ENCODE measurements at regions not wholly inside any gene's neighbourhood (a gene's known extent, or its start where the extent isn't known, plus 50 kb on each side); places are given as distances from the start of the nearest gene placed in this dataset.

DNA sequence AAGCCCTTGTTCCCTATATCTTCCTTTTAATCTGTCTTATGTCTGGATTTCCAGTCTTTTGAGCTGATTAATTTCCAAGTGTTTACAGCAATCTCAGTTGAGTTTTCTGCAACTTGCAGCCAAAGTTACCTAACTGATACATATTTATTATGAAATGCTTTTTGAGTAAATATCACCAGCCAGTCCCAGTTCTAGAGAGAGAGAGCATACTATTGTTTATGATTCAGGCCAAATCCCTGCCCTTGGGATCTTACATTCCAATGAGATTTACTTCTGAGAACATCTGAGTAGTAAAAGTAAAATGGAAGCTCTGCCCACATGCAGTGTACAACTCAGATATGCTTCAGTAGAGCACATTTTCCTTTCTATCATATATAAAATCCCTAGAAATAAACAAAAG is 661.7 kb downstream of the KCTD16 start:
- no peak for TF ChIP-seq POLR2A (IDR thresholded peaks at IDR 0.05; ENCODE audit: low read depth, low read length)
- TF ChIP-seq POLR2AphosphoS5 (IDR thresholded peaks at IDR 0.05; ENCODE audit: low read depth, low read length), result no peak
